ENCODE measurements at regions not wholly inside any gene's neighbourhood (a gene's known extent, or its start where the extent isn't known, plus 50 kb on each side); places are given as distances from the start of the nearest gene placed in this dataset.

GRCh38 chr14:99055816-99056215, 216.2 kb downstream of the BCL11B start:
- TF ChIP-seq POLR2AphosphoS5 (IDR thresholded peaks at IDR 0.05; ENCODE audit: low read depth, low read length) = no peak
- TF ChIP-seq POLR2A (IDR thresholded peaks at IDR 0.05; ENCODE audit: low read depth, low read length) = no peak
- TF ChIP-seq TAF1 (IDR thresholded peaks at IDR 0.05; ENCODE audit: low read depth, low read length) = no peak
- TF ChIP-seq SPI1 (IDR thresholded peaks at IDR 0.05; ENCODE audit: low read depth, low read length) = no peak
- TF ChIP-seq POU2F2 (IDR thresholded peaks at IDR 0.05; ENCODE audit: low read depth, low read length) = no peak

Data from GM12891 (cell line).